GM18909 (cell line): ENCODE measurements at regions not wholly inside any gene's neighbourhood (a gene's known extent, or its start where the extent isn't known, plus 50 kb on each side); places are given as distances from the start of the nearest gene placed in this dataset.

ENCODE experiments used
- ATAC-seq: cut with Tn5 transposase; IDR thresholded peaks from one replicate; pipeline ENCODE4 v1.9.1; 2021; ENCODE audit warnings: mild to moderate bottlenecking; ENCODE audit not compliant: unreplicated experiment, poor library complexity

DNA sequence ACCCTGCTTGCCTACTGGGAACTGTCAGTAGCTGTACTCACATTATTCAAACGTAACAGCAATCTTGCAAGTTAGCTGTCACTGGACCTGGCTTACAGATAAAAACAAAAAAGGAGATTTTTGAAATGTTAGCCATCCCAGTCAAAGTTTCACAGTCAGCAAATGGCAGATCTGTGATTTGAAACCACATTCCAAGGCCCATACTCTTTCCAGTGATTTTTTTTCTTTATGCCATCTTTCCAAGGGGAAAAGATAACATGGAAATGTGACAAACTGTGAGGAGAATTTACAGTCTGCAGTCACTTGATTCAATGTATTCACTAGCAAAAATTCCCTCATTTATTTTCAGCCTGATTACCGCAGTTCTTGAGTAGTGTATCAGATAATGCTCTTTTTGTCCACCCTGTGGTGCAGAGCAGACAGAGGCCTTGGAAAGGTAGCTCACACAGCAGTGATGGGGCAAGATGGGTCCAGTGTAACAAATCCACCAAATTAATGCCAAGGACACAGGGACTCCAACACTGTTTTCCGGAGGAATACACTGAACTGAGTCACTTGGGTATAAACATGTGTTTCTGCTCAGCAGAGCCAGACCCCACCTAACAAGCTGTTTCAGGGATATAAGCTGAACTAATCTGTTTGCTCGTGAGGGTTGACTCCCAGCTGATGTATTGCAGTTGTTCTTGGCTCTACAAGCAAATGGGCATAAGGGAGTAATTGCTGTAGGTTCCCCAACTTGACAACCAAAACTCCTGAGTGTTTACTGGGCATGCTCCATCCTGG lies 49.9 kb upstream of the ADGRF1 start:
- no peak for ATAC-seq
